ENCODE measurements at regions not wholly inside any gene's neighbourhood (a gene's known extent, or its start where the extent isn't known, plus 50 kb on each side); places are given as distances from the start of the nearest gene placed in this dataset.

GRCh38 chr1:227378181-227378580 is 59.9 kb upstream of the CDC42BPA start (continued):
- TF ChIP-seq YY1 (IDR thresholded peaks at IDR 0.05; ENCODE audit: extremely low read depth, insufficient replicate concordance, low read depth, low read length) (no peak), SP1 (IDR thresholded peaks at IDR 0.05; ENCODE audit: low read depth) (no peak), ZNF274 (IDR thresholded peaks at IDR 0.05; ENCODE audit: low read depth, low read length) (no peak)

GRCh38 chr1:227374846-227375245 is 56.6 kb upstream of the CDC42BPA start:
- intact Hi-C loops (cut with micrococcal nuclease), result no loop called here
- ChIA-PET RAD21 (ENCODE audit: low non-redundant PET in 1 of 2, low total read pairs in 2 of 2, uncharacterized antibody in 2 of 2, unreplicated experiment in 2 of 2) (no interaction called here), CTCF (no interaction called here)

More at GRCh38 chr1:227374846-227375245, 56.6 kb upstream of the CDC42BPA start:
- POLR2A ChIA-PET, result no interaction called here
- no peak overlapping the region for H3K4me3 ChIP-seq (replicated peaks in 1 of 2; ENCODE audit: low read depth in 1 of 2, low read length in 2 of 2)
- H3K9ac ChIP-seq (ENCODE audit: low read length), result no peak overlapping the region
- TF ChIP-seq RAD21 (IDR thresholded peaks at IDR 0.05; ENCODE audit: low read depth) (no peak), ELF1 (IDR thresholded peaks at IDR 0.05; ENCODE audit: borderline replicate concordance, low read depth) (no peak), REST (IDR thresholded peaks at IDR 0.05; ENCODE audit: low read depth) (no peak), FOSL1 (IDR thresholded peaks at IDR 0.05; ENCODE audit: low read depth) (no peak), JUND (IDR thresholded peaks at IDR 0.05) (no peak), CTCF (IDR thresholded peaks at IDR 0.05 in 2 of 3, conservative IDR thresholded peaks at IDR 0.05 in 1 of 3; ENCODE audit: borderline replicate concordance in 1 of 3, insufficient read depth in 1 of 3, low read depth in 2 of 3, low read length in 2 of 3) (no peak), SP1 (IDR thresholded peaks at IDR 0.05; ENCODE audit: low read depth) (no peak)
- H3K36me3 ChIP-seq (ENCODE audit: control insufficient read depth in 1 of 2, insufficient read depth in 2 of 2, low read length in 2 of 2), result no peaks in the 10 kb centered on the region
- ATAC-seq (no peak), DNase-seq (ENCODE audit: low read depth, low spot score) (no peak)
- no peaks in the 10 kb centered on the region for H3K9me2 ChIP-seq (ENCODE audit: insufficient read depth)
- H4K20me1 ChIP-seq (ENCODE audit: insufficient read depth), result no peaks in the 10 kb centered on the region
- H3K79me2 ChIP-seq (ENCODE audit: insufficient read depth, low read length), result no peaks in the 10 kb centered on the region
- BruUV-seq (replicated peaks), result no TSS peak
- H3K27me3 ChIP-seq (ENCODE audit: insufficient read depth, low read length), result no peaks in the 10 kb centered on the region
- no peak overlapping the region for H3K4me2 ChIP-seq (ENCODE audit: low read length)
- peaks cover 0 to 20% of the 10 kb centered on the region in 2 experiments; a peak in 1 of 4 replicates for H3K4me1 ChIP-seq (ENCODE audit: control insufficient read depth in 1 of 2, insufficient read depth in 2 of 2, low read length in 2 of 2)
- H2AFZ ChIP-seq (ENCODE audit: low read depth, low read length, poor library complexity, severe bottlenecking), result no peak overlapping the region
- no peaks in the 10 kb centered on the region for H3K9me3 ChIP-seq (ENCODE audit: control insufficient read depth in 1 of 2, insufficient read depth in 1 of 2, low read depth in 1 of 2, low read length in 2 of 2)
- H3K27ac ChIP-seq (ENCODE audit: low read depth, low read length), result no peak overlapping the region
